HepG2 (cell line): ENCODE measurements at regions not wholly inside any gene's neighbourhood (a gene's known extent, or its start where the extent isn't known, plus 50 kb on each side); places are given as distances from the start of the nearest gene placed in this dataset.
"Not testable (repeated sequence)": the region's sequence is repeated elsewhere in the genome, so short reads cannot be mapped to it uniquely, and the experiment has no call there.

Experiments
- ATAC-seq: fragments of 200-7000 bp; cut with Tn5 transposase; 3 replicates; pipeline ENCODE4 v1.9.1; 2020; ENCODE audit warnings: mild to moderate bottlenecking, moderate library complexity
- BruUV-seq: library from RNA; stranded (reverse); fragments of 400-500 nt; replicated peaks from 2 replicates; lab custom pipeline; 2021; lab: Mats Ljungman, UMichigan
- CTCF ChIA-PET: fragments of 300-600 bp; formaldehyde crosslinking; extraction: SDS; loops from one replicate; lab custom pipeline; 2021; ENCODE audit warnings: low total read pairs, inconsistent platforms, low intra/inter-chr PET ratio; lab: Yijun Ruan, JAX
- POLR2A ChIA-PET: fragments of 350-600 bp; sonication (Branson Sonifier 250); formaldehyde crosslinking; loops from one replicate; lab custom pipeline; 2020; ENCODE audit warnings: antibody characterized with exemption, inconsistent platforms; lab: Yijun Ruan, JAX
- DNase-seq: peaks from one replicate; pipeline ENCODE4 v3.0.0-alpha.2; 2015; ENCODE audit warnings: low spot score
- FAIRE-seq: peaks from 3 replicates; lab custom pipeline; 2011; peaks lifted over from hg19 to GRCh38; lab: Jason Lieb, UNC
- H2AFZ ChIP-seq: one replicate; pipeline ENCODE4 v1.6.1; 2011; ENCODE audit warnings: low read length, inconsistent platforms
- H3K27ac ChIP-seq: fragments of 300-600 bp; 3 replicates; pipeline ENCODE4 v1.8.0; 2011; ENCODE audit warnings: mixed run types, mild to moderate bottlenecking, mixed read lengths, low read length, inconsistent platforms; ENCODE audit not compliant: insufficient read depth; ENCODE audit errors: extremely low read length
- H3K27me3 ChIP-seq, 2 experiments: fragments of 200-600 bp in 1 of 2; 2 replicates in 1 of 2; 3 replicates in 1 of 2; pipeline versions ENCODE4 v1.6.0 to v1.8.0; 2011; ENCODE audit warnings: low read length in 2 of 2, mild to moderate bottlenecking in 2 of 2, moderate library complexity in 2 of 2, inconsistent platforms in 1 of 2; ENCODE audit not compliant: insufficient read depth in 2 of 2, control insufficient read depth in 1 of 2
- H3K36me3 ChIP-seq, 2 experiments: fragments of 200-600 bp in 1 of 2; replicated peaks in 1 of 2; 2 replicates in 1 of 2; 3 replicates in 1 of 2; pipeline versions ENCODE4 v1.5.1 to v1.8.0; 2011; ENCODE audit warnings: low read length in 2 of 2, inconsistent platforms in 1 of 2; ENCODE audit not compliant: insufficient read depth in 2 of 2, control insufficient read depth in 1 of 2
- H3K4me1 ChIP-seq: 2 replicates; pipeline ENCODE4 v1.5.1; 2012; ENCODE audit warnings: low read length, inconsistent platforms; ENCODE audit not compliant: insufficient read depth
- H3K4me2 ChIP-seq: 2 replicates; pipeline ENCODE4 v1.6.0; 2011; ENCODE audit warnings: low read depth, low read length, inconsistent platforms
- H3K4me3 ChIP-seq, 3 experiments: fragments of 200-600 bp in 1 of 3; sonication (generic), shearing (Covaris generic) in 1 of 3; replicated peaks in 1 of 3; 2 replicates each; pipeline ENCODE4 v1.5.1; 2011 to 2016; ENCODE audit warnings: low read length in 3 of 3, inconsistent platforms in 2 of 3, low read depth in 2 of 3, mild to moderate bottlenecking in 2 of 3, control low read depth in 1 of 3, mixed read lengths in 1 of 3; ENCODE audit not compliant: insufficient read depth in 1 of 3
- H3K79me2 ChIP-seq: one replicate; pipeline ENCODE4 v1.6.1; 2011; ENCODE audit warnings: low read length, inconsistent platforms; ENCODE audit not compliant: insufficient read depth
- H3K9ac ChIP-seq: 2 replicates; pipeline ENCODE4 v1.6.0; 2011; ENCODE audit warnings: mild to moderate bottlenecking, low read depth, low read length, inconsistent platforms; ENCODE audit not compliant: insufficient read depth
- H3K9me3 ChIP-seq: 2 replicates; pipeline ENCODE4 v1.5.1; 2012; ENCODE audit warnings: mild to moderate bottlenecking, low read length
- H4K20me1 ChIP-seq: 2 replicates; pipeline ENCODE4 v1.6.0; 2011; ENCODE audit warnings: inconsistent platforms, mild to moderate bottlenecking, low read length, moderate library complexity; ENCODE audit not compliant: insufficient read depth
- AKAP8 ChIP-seq: sonication (generic); formaldehyde crosslinking; IDR thresholded peaks from 2 replicates; pipeline ENCODE4 v1.5.1; 2020; ENCODE audit warnings: mild to moderate bottlenecking, missing genetic modification reagents
- ETV6 ChIP-seq: sonication (generic); formaldehyde crosslinking; conservative IDR thresholded peaks from 2 replicates; pipeline ENCODE4 v1.4.0; 2020; ENCODE audit warnings: missing genetic modification reagents
- HIVEP1 ChIP-seq: sonication (generic); formaldehyde crosslinking; IDR thresholded peaks from 2 replicates; pipeline ENCODE4 v1.4.0; 2020; ENCODE audit warnings: mild to moderate bottlenecking, missing genetic modification reagents
- IRF9 ChIP-seq: sonication (generic); formaldehyde crosslinking; IDR thresholded peaks from 2 replicates; pipeline ENCODE4 v1.8.0; 2022; ENCODE audit warnings: missing genetic modification reagents, mild to moderate bottlenecking, borderline replicate concordance
- NFE2 ChIP-seq: sonication (generic); formaldehyde crosslinking; IDR thresholded peaks from 2 replicates; pipeline ENCODE4 v1.4.0; 2020; ENCODE audit warnings: missing genetic modification reagents
- NR2F1 ChIP-seq, 2 experiments: fragments of 450-650 bp in 1 of 2; formaldehyde crosslinking in 1 of 2; IDR thresholded peaks; 2 replicates each; pipeline versions ENCODE4 v1.5.0 to v1.6.1; 2016 to 2020; ENCODE audit warnings: mild to moderate bottlenecking in 1 of 2, missing compliant biosample characterization in 1 of 2, missing genetic modification reagents in 1 of 2, moderate library complexity in 1 of 2
- SRSF1 ChIP-seq: fragments of 200-400 bp; formaldehyde crosslinking; optimal IDR thresholded peaks from 2 replicates; pipeline ENCODE3; 2017; ENCODE audit warnings: mild to moderate bottlenecking, low read depth, low read length, moderate library complexity
- STAG1 ChIP-seq: sonication (generic); formaldehyde crosslinking; IDR thresholded peaks from 2 replicates; pipeline ENCODE4 v1.4.0; 2020; ENCODE audit warnings: missing genetic modification reagents
- ZMAT3 ChIP-seq: sonication (generic); formaldehyde crosslinking; conservative IDR thresholded peaks from 2 replicates; pipeline ENCODE4 v1.7.0; 2021; ENCODE audit warnings: missing genetic modification reagents
- WGBS: methylation state at CpG from one replicate; pipeline ENCODE4 v1.1.6; 2017; ENCODE audit warnings: low lambda C conversion rate; 5-methylcytosine and 5-hydroxymethylcytosine counted together
- in situ Hi-C: cut with HindIII; loops from 2 replicates; pipeline ENCODE4 v1.10.0; 2017; ENCODE audit warnings: low pct_unique_long_range_greater_than_20kb; ENCODE audit not compliant: extremely low pct_ligation_motif_present
- intact Hi-C: fragments of 100-400 bp; cut with micrococcal nuclease; formaldehyde crosslinking; loops from one replicate; pipeline ENCODE4 v1.10.0; 2022; ENCODE audit not compliant: unreplicated experiment
- TF ChIP-seq, protein P1 (sequence below): sonication (generic); formaldehyde crosslinking; IDR thresholded peaks from 2 replicates; pipeline ENCODE4 v1.5.0; 2020; ENCODE audit warnings: mild to moderate bottlenecking, missing genetic modification reagents, moderate library complexity
- TF ChIP-seq, protein P2 (sequence below): sonication (generic); formaldehyde crosslinking; IDR thresholded peaks from 2 replicates; pipeline ENCODE4 v1.5.0; 2020; ENCODE audit warnings: mild to moderate bottlenecking, missing genetic modification reagents

- H3K4me2 ChIP-seq, H3K27ac ChIP-seq, H4K20me1 ChIP-seq, POLR2A ChIA-PET, BruUV-seq, FAIRE-seq, H3K9ac ChIP-seq, in situ Hi-C loops, H3K27me3 ChIP-seq, H3K9me3 ChIP-seq, H3K79me2 ChIP-seq, H3K4me1 ChIP-seq, CTCF ChIA-PET, H2AFZ ChIP-seq, H3K4me3 ChIP-seq, ATAC-seq, H3K36me3 ChIP-seq: not testable (repeated sequence)
- TF ChIP-seq STAG1 (CRISPR knock-in tag), result peak; percentile 49
- TF ChIP-seq, protein P1, sequence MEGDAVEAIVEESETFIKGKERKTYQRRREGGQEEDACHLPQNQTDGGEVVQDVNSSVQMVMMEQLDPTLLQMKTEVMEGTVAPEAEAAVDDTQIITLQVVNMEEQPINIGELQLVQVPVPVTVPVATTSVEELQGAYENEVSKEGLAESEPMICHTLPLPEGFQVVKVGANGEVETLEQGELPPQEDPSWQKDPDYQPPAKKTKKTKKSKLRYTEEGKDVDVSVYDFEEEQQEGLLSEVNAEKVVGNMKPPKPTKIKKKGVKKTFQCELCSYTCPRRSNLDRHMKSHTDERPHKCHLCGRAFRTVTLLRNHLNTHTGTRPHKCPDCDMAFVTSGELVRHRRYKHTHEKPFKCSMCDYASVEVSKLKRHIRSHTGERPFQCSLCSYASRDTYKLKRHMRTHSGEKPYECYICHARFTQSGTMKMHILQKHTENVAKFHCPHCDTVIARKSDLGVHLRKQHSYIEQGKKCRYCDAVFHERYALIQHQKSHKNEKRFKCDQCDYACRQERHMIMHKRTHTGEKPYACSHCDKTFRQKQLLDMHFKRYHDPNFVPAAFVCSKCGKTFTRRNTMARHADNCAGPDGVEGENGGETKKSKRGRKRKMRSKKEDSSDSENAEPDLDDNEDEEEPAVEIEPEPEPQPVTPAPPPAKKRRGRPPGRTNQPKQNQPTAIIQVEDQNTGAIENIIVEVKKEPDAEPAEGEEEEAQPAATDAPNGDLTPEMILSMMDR (CRISPR knock-in tag), result peak; percentile 36; the same call in 1 of the 2 replicates
- intact Hi-C loops, result loop anchor here (5.0 kb wide), 1 partner anchor 868 kb away; no protein-coding TSS in a partner anchor
- peak; percentile 10 for DNase-seq
- 30% methylated on average over 2 of the region's 4 CpGs for WGBS
Measured at GRCh38 chr4:111164556-111164955, 541.7 kb upstream of the PITX2 start.

DNA sequence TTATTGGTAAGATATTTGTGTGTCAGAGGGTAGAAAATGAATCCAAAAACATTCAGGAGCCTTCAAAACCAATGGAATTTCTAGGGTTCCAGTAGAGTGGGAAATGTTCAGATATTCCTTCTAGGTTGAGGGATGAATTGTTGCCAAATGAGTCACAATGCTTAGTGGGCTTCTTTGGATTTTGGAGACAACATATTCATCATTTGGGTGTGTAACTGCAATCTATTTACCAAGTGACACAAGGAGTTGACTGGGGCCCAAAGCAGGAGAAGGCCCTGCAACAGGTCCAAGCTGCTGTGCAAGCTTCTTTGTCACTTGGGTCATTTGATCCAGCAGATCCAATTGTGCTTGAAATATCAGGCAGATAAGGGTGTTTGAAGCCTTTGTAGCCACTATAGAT is 551.5 kb upstream of the PITX2 start:
- H3K79me2 ChIP-seq, result no peaks in the 10 kb centered on the region
- no peak overlapping the region for H3K9ac ChIP-seq
- ChIA-PET CTCF (no interaction called here), POLR2A (no interaction called here)
- no peaks in the 10 kb centered on the region for H3K9me3 ChIP-seq
- no peak overlapping the region for H3K4me3 ChIP-seq
- no peak for FAIRE-seq
- H3K36me3 ChIP-seq, result no peaks in the 10 kb centered on the region
- H2AFZ ChIP-seq, result no peak overlapping the region
- no peak overlapping the region for H3K4me2 ChIP-seq
- TF ChIP-seq, protein P2, sequence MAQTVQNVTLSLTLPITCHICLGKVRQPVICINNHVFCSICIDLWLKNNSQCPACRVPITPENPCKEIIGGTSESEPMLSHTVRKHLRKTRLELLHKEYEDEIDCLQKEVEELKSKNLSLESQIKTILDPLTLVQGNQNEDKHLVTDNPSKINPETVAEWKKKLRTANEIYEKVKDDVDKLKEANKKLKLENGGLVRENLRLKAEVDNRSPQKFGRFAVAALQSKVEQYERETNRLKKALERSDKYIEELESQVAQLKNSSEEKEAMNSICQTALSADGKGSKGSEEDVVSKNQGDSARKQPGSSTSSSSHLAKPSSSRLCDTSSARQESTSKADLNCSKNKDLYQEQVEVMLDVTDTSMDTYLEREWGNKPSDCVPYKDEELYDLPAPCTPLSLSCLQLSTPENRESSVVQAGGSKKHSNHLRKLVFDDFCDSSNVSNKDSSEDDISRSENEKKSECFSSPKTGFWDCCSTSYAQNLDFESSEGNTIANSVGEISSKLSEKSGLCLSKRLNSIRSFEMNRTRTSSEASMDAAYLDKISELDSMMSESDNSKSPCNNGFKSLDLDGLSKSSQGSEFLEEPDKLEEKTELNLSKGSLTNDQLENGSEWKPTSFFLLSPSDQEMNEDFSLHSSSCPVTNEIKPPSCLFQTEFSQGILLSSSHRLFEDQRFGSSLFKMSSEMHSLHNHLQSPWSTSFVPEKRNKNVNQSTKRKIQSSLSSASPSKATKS (CRISPR knock-in tag), result no peak
- TF ChIP-seq HIVEP1, result no peak
- TF ChIP-seq NFE2, result no peak
- TF ChIP-seq ZMAT3 (CRISPR knock-in tag), result no peak
- no peak for TF ChIP-seq AKAP8 (CRISPR knock-in tag)
- no peak for TF ChIP-seq SRSF1
- no peak for TF ChIP-seq IRF9 (CRISPR knock-in tag)
- no peak for TF ChIP-seq NR2F1 (CRISPR knock-in tag; IDR thresholded peaks at IDR 0.05)
- no peak for TF ChIP-seq ETV6 (CRISPR knock-in tag)
- TF ChIP-seq, all 625 proteins: peak for 0
- DNase-seq (no peak), ATAC-seq (no peak)
- Histone ChIP-seq H3K4me1 (no peaks in the 10 kb centered on the region), H3K27me3 (no peaks in the 10 kb centered on the region; a peak in 1 of 5 replicates), H4K20me1 (no peaks in the 10 kb centered on the region), H3K27ac (no peak overlapping the region)
- intact Hi-C loops (no loop called here), in situ Hi-C loops (no loop called here)
- BruUV-seq, result no TSS peak
